IMR-90 (cell line): ENCODE measurements at regions not wholly inside any gene's neighbourhood (a gene's known extent, or its start where the extent isn't known, plus 50 kb on each side); places are given as distances from the start of the nearest gene placed in this dataset.

ENCODE experiments used
- ATAC-seq: fragments of 200-7000 bp; cut with Tn5 transposase; 2 replicates; pipeline ENCODE4 v1.9.1; 2020; ENCODE audit warnings: low read depth, mild to moderate bottlenecking, moderate library complexity
- BruUV-seq: library from RNA; stranded (reverse); fragments of 400-500 nt; replicated peaks from 2 replicates; lab custom pipeline; 2021; lab: Mats Ljungman, UMichigan
- CTCF ChIA-PET: fragments of 300-600 bp; formaldehyde crosslinking; extraction: SDS; loops from one replicate; lab custom pipeline; 2021; ENCODE audit warnings: antibody characterized with exemption; lab: Yijun Ruan, JAX
- POLR2A ChIA-PET: fragments of 300-600 bp; sonication (Branson Sonifier 250); formaldehyde crosslinking; loops from one replicate; lab custom pipeline; 2022; ENCODE audit warnings: antibody characterized with exemption; ENCODE audit not compliant: unreplicated experiment; lab: Charles Lee
- DNase-seq: peaks from one replicate; pipeline ENCODE4 v3.0.0; 2013
- H2AFZ ChIP-seq: replicated peaks from 2 replicates; pipeline ENCODE3; 2013; ENCODE audit warnings: low read length, mild to moderate bottlenecking; ENCODE audit not compliant: poor library complexity
- H2AK5ac ChIP-seq: 2 replicates; pipeline ENCODE4 v1.6.1; 2013; ENCODE audit warnings: low read depth, low read length, inconsistent platforms
- H2AK9ac ChIP-seq: replicated peaks from 2 replicates; pipeline ENCODE3; 2013; ENCODE audit warnings: mild to moderate bottlenecking, low read depth, low read length, moderate library complexity; ENCODE audit not compliant: poor library complexity
- H2BK120ac ChIP-seq: 2 replicates; pipeline ENCODE4 v1.6.1; 2013; ENCODE audit warnings: low read depth, low read length, inconsistent platforms
- H2BK15ac ChIP-seq: 3 replicates; pipeline ENCODE4 v1.6.1; 2013; ENCODE audit warnings: low read depth, low read length, inconsistent platforms
- H2BK20ac ChIP-seq: 2 replicates; pipeline ENCODE4 v1.6.1; 2013; ENCODE audit warnings: low read depth, mild to moderate bottlenecking, inconsistent platforms, low read length, moderate library complexity
- H2BK5ac ChIP-seq: 2 replicates; pipeline ENCODE4 v1.6.1; 2013; ENCODE audit warnings: mild to moderate bottlenecking, low read depth, low read length, inconsistent platforms; ENCODE audit not compliant: poor library complexity, severe bottlenecking
- H3K14ac ChIP-seq: replicated peaks from 2 replicates; pipeline ENCODE4 v1.6.1; 2013; ENCODE audit warnings: low read depth, low read length, inconsistent platforms
- H3K18ac ChIP-seq: 2 replicates; pipeline ENCODE4 v1.6.1; 2013; ENCODE audit warnings: low read depth, low read length, control low read depth
- H3K23ac ChIP-seq: 2 replicates; pipeline ENCODE4 v1.6.1; 2013; ENCODE audit warnings: low read depth, low read length, inconsistent platforms
- H3K27ac ChIP-seq: 2 replicates; pipeline ENCODE4 v1.5.1; 2013; ENCODE audit warnings: mild to moderate bottlenecking, control low read depth, low read length; ENCODE audit not compliant: insufficient read depth
- H3K27me3 ChIP-seq: 2 replicates; pipeline ENCODE4 v1.6.1; 2013; ENCODE audit warnings: low read length; ENCODE audit not compliant: control insufficient read depth, insufficient read depth
- H3K36me3 ChIP-seq: 2 replicates; pipeline ENCODE4 v1.6.1; 2013; ENCODE audit warnings: low read length, mixed read lengths; ENCODE audit not compliant: control insufficient read depth, insufficient read depth
- H3K4ac ChIP-seq: 2 replicates; pipeline ENCODE4 v1.6.1; 2013; ENCODE audit warnings: low read depth, low read length, inconsistent platforms
- H3K4me1 ChIP-seq: 2 replicates; pipeline ENCODE4 v1.6.1; 2013; ENCODE audit warnings: low read length, mixed read lengths; ENCODE audit not compliant: control insufficient read depth, insufficient read depth
- H3K4me2 ChIP-seq: 2 replicates; pipeline ENCODE4 v1.6.1; 2013; ENCODE audit warnings: low read depth, mild to moderate bottlenecking, control low read depth, low read length, moderate library complexity
- H3K4me3 ChIP-seq: 2 replicates; pipeline ENCODE4 v1.5.1; 2013; ENCODE audit warnings: low read depth, mild to moderate bottlenecking, control low read depth, low read length, moderate library complexity; ENCODE audit not compliant: insufficient read depth
- H3K56ac ChIP-seq: 2 replicates; pipeline ENCODE4 v1.6.1; 2013; ENCODE audit warnings: low read length, inconsistent platforms; ENCODE audit not compliant: insufficient read depth; ENCODE audit errors: extremely low read depth
- H3K79me1 ChIP-seq, 2 experiments: 2 replicates each; pipeline ENCODE4 v1.6.1; 2013; ENCODE audit warnings: low read length in 2 of 2, inconsistent platforms in 1 of 2, low read depth in 1 of 2
- H3K9ac ChIP-seq: 2 replicates; pipeline ENCODE4 v1.6.1; 2013; ENCODE audit warnings: low read depth, low read length, control low read depth
- H3K9me1 ChIP-seq: 2 replicates; pipeline ENCODE4 v1.6.1; 2013; ENCODE audit warnings: low read length, inconsistent platforms; ENCODE audit not compliant: insufficient read depth
- H3K9me3 ChIP-seq: 2 replicates; pipeline ENCODE4 v1.6.1; 2013; ENCODE audit warnings: low read length; ENCODE audit not compliant: control insufficient read depth, insufficient read depth
- H4K20me1 ChIP-seq: 2 replicates; pipeline ENCODE4 v1.6.1; 2013; ENCODE audit warnings: low read length, inconsistent platforms; ENCODE audit not compliant: insufficient read depth
- H4K5ac ChIP-seq: 2 replicates; pipeline ENCODE4 v1.6.1; 2013; ENCODE audit warnings: mild to moderate bottlenecking, low read depth, low read length, control low read depth
- H4K8ac ChIP-seq, 2 experiments: 2 replicates each; pipeline ENCODE4 v1.6.1; 2013; ENCODE audit warnings: low read depth in 2 of 2, low read length in 2 of 2, control low read depth in 1 of 2, inconsistent platforms in 1 of 2
- H4K91ac ChIP-seq: 2 replicates; pipeline ENCODE4 v1.6.1; 2013; ENCODE audit warnings: low read depth, low read length, inconsistent platforms; ENCODE audit not compliant: insufficient read depth
- BHLHE40 ChIP-seq: fragments of 150-350 bp; IDR thresholded peaks from 2 replicates; pipeline ENCODE4 v1.6.1; 2016; ENCODE audit warnings: mild to moderate bottlenecking, low read depth, low read length
- CEBPB ChIP-seq: IDR thresholded peaks from 2 replicates; pipeline ENCODE4 v1.6.1; 2012; ENCODE audit warnings: low read depth, low read length, improper control_type of control experiment
- CHD1 ChIP-seq: IDR thresholded peaks from 2 replicates; pipeline ENCODE4 v1.6.1; 2012; ENCODE audit warnings: low read depth, low read length, improper control_type of control experiment
- FOS ChIP-seq: fragments of 150-350 bp; IDR thresholded peaks from 2 replicates; pipeline ENCODE4 v1.6.1; 2016; ENCODE audit warnings: low read depth, low read length
- MAFK ChIP-seq: IDR thresholded peaks from 2 replicates; pipeline ENCODE4 v1.6.1; 2012; ENCODE audit warnings: low read depth, low read length, improper control_type of control experiment
- MAZ ChIP-seq: IDR thresholded peaks from 2 replicates; pipeline ENCODE4 v1.6.1; 2012; ENCODE audit warnings: low read depth, mild to moderate bottlenecking, low read length, improper control_type of control experiment, moderate library complexity, borderline replicate concordance
- MXI1 ChIP-seq: IDR thresholded peaks from 2 replicates; pipeline ENCODE4 v1.6.1; 2012; ENCODE audit warnings: low read depth, mild to moderate bottlenecking, low read length, moderate library complexity, borderline replicate concordance
- NFE2L2 ChIP-seq: fragments of 150-350 bp; IDR thresholded peaks from 2 replicates; pipeline ENCODE4 v1.6.1; 2016; ENCODE audit warnings: low read depth, mild to moderate bottlenecking, low read length
- POLR2A ChIP-seq: IDR thresholded peaks from 2 replicates; pipeline ENCODE4 v1.6.1; 2012; ENCODE audit warnings: mild to moderate bottlenecking, low read depth, low read length
- RAD21 ChIP-seq: IDR thresholded peaks from 2 replicates; pipeline ENCODE4 v1.6.1; 2012; ENCODE audit warnings: low read length, improper control_type of control experiment
- RCOR1 ChIP-seq: IDR thresholded peaks from 2 replicates; pipeline ENCODE4 v1.6.1; 2012; ENCODE audit warnings: mild to moderate bottlenecking, low read length, improper control_type of control experiment; ENCODE audit not compliant: insufficient replicate concordance
- RFX5 ChIP-seq: IDR thresholded peaks from 2 replicates; pipeline ENCODE4 v1.8.0; 2012; ENCODE audit warnings: low read depth, mild to moderate bottlenecking, low read length, moderate library complexity
- SMC3 ChIP-seq: fragments of 150-350 bp; IDR thresholded peaks from 2 replicates; pipeline ENCODE4 v1.6.1; 2016; ENCODE audit warnings: low read depth, mild to moderate bottlenecking, antibody characterized with exemption, low read length, moderate library complexity
- USF2 ChIP-seq: fragments of 150-350 bp; IDR thresholded peaks from 2 replicates; pipeline ENCODE4 v1.6.1; 2017; ENCODE audit warnings: mild to moderate bottlenecking, antibody characterized with exemption, low read length, low read depth
- WGBS, 2 experiments: methylation state at CpG; one replicate each; pipeline versions ENCODE4 v1.1.5 to v1.1.7; 2013; ENCODE audit warnings: missing lambda C conversion rate in 2 of 2; ENCODE audit not compliant: insufficient read length in 1 of 2; ENCODE audit errors: extremely low coverage in 2 of 2; 5-methylcytosine and 5-hydroxymethylcytosine counted together
- dilution Hi-C: fragments of 300-500 bp; cut with HindIII; formaldehyde crosslinking; loops from one replicate; pipeline ENCODE4 v1.14.3; 2018; ENCODE audit warnings: low sequenced_read_pairs; ENCODE audit not compliant: unreplicated experiment
- in situ Hi-C: fragments of 300-500 bp; cut with MboI; formaldehyde crosslinking; loops from 3 replicates; pipeline ENCODE4 v1.14.3; 2019; ENCODE audit warnings: low sequenced_read_pairs, inconsistent platforms, mixed read lengths
- intact Hi-C: fragments of 100-400 bp; cut with micrococcal nuclease; formaldehyde crosslinking; loops from 2 replicates; pipeline ENCODE4 v1.10.0; 2022
- TF ChIP-seq, protein P1 (sequence below): conservative IDR thresholded peaks from 2 replicates; pipeline ENCODE4 v1.5.1; 2012; ENCODE audit warnings: mild to moderate bottlenecking, low read depth, low read length, improper control_type of control experiment
- TF ChIP-seq, protein P2 (sequence below): fragments of 150-350 bp; IDR thresholded peaks from 2 replicates; pipeline ENCODE4 v1.6.1; 2016; ENCODE audit warnings: low read depth, mild to moderate bottlenecking, low read length, moderate library complexity, borderline replicate concordance

GRCh38 chr6:68059261-68059660 lies 575.8 kb upstream of the ADGRB3 start:
- Histone ChIP-seq H4K91ac (no peak overlapping the region), H2BK120ac (no peak overlapping the region), H2AFZ (no peak overlapping the region), H3K27me3 (no peaks in the 10 kb centered on the region), H3K4me2 (no peak overlapping the region), H2BK20ac (no peak overlapping the region), H4K5ac (no peak overlapping the region), H3K27ac (no peak overlapping the region), H4K20me1 (no peaks in the 10 kb centered on the region), H3K36me3 (no peaks in the 10 kb centered on the region), H3K4ac (no peak overlapping the region), H3K18ac (no peak overlapping the region), H3K4me3 (no peak overlapping the region), H3K9ac (no peak overlapping the region), H2BK5ac (no peak overlapping the region), H2AK9ac (no peak overlapping the region), H4K8ac (no peak overlapping the region), H3K9me1 (no peaks in the 10 kb centered on the region), H3K56ac (no peak overlapping the region), H3K79me1 (no peaks in the 10 kb centered on the region), H3K9me3 (no peaks in the 10 kb centered on the region; the same call in none of the 2 replicates), H2BK15ac (no peak overlapping the region), H3K14ac (no peak overlapping the region), H2AK5ac (no peak overlapping the region), H3K23ac (no peak overlapping the region), H3K4me1 (no peaks in the 10 kb centered on the region)
- no CpG with 5 or more reads among the region's 1 CpG for WGBS, 2 experiments
- intact Hi-C loops: no loop called here
- CTCF ChIA-PET: no interaction called here
- ATAC-seq: no peak
- POLR2A ChIA-PET: no interaction called here
- DNase-seq: no peak
- no TSS peak for BruUV-seq
- in situ Hi-C loops: no loop called here
- dilution Hi-C loops: no loop called here
- TF ChIP-seq RFX5 (no peak), SMC3 (no peak), CHD1 (no peak), MAFK (no peak), USF2 (no peak), MAZ (no peak), MXI1 (no peak), BHLHE40 (no peak), RAD21 (no peak), FOS (no peak), CEBPB (no peak), RCOR1 (no peak), NFE2L2 (no peak), POLR2A (no peak)
- TF ChIP-seq, protein P1, sequence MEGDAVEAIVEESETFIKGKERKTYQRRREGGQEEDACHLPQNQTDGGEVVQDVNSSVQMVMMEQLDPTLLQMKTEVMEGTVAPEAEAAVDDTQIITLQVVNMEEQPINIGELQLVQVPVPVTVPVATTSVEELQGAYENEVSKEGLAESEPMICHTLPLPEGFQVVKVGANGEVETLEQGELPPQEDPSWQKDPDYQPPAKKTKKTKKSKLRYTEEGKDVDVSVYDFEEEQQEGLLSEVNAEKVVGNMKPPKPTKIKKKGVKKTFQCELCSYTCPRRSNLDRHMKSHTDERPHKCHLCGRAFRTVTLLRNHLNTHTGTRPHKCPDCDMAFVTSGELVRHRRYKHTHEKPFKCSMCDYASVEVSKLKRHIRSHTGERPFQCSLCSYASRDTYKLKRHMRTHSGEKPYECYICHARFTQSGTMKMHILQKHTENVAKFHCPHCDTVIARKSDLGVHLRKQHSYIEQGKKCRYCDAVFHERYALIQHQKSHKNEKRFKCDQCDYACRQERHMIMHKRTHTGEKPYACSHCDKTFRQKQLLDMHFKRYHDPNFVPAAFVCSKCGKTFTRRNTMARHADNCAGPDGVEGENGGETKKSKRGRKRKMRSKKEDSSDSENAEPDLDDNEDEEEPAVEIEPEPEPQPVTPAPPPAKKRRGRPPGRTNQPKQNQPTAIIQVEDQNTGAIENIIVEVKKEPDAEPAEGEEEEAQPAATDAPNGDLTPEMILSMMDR: no peak
- TF ChIP-seq, protein P2, sequence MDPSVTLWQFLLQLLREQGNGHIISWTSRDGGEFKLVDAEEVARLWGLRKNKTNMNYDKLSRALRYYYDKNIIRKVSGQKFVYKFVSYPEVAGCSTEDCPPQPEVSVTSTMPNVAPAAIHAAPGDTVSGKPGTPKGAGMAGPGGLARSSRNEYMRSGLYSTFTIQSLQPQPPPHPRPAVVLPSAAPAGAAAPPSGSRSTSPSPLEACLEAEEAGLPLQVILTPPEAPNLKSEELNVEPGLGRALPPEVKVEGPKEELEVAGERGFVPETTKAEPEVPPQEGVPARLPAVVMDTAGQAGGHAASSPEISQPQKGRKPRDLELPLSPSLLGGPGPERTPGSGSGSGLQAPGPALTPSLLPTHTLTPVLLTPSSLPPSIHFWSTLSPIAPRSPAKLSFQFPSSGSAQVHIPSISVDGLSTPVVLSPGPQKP: no peak
